HG03175 (cell line): ENCODE measurements at regions not wholly inside any gene's neighbourhood (a gene's known extent, or its start where the extent isn't known, plus 50 kb on each side); places are given as distances from the start of the nearest gene placed in this dataset.

Source experiments
- ATAC-seq: cut with Tn5 transposase; IDR thresholded peaks from one replicate; pipeline ENCODE4 v1.9.1; 2021; ENCODE audit warnings: mild to moderate bottlenecking, moderate library complexity; ENCODE audit not compliant: unreplicated experiment

DNA sequence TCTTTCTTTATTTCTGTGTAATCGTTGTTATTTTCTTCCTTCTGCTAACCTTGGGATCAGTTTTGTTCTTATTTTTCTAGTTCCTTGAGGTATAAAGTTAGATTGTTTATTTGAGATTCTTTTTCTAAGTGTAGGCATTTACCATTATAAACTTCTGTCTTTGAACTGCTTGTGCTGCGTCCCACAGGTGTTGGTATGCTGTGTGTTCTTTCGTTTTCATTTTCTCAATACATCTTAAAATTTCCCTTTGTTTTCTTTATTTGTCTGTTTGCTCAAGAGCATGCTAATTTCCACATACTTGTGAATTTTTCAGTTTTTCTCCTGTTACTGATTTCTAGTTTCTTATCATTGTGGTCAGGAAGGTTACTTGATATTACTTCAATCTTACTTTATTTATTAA lies 873.8 kb upstream of the GCFC2 start:
- no peak for ATAC-seq

DNA sequence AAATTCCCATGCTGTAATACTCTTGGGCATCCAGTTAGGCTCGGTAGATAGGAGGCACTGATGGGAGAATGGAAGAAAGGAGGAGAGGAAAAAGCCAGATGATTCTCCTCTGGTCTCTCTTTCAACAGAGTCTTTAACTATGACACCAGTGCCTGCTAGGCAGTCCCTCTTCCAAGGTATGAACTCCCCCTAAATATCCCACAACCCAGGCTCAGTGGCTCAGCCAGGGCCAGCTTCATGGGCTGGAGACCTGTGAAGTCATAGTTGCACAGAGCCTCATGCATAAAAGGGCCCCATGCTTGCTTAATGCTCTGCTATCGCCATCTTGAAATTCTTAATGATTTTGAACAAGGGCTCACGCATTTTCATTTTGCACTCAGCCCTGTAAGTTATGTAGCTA lies 869.2 kb upstream of the GCFC2 start:
- no peak for ATAC-seq

DNA sequence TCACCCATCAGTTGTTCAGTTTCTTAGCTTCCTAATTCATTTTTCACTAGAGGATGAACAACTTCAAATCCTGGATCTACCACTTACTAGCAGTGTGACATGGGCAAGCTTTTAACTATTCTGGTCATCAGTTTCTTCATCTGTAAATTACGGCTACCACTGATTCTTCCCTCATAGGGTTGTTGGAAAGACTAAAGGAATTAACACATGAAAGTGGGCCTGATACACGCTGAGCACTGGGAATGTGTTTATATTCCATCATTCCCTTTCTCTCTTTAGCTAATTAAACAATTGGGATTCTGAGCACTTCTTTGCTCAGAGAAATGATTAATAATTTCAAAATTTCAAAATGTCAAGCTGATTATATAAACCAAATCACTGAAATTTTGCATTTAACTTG lies 862.3 kb upstream of the GCFC2 start:
- ATAC-seq = no peak

DNA sequence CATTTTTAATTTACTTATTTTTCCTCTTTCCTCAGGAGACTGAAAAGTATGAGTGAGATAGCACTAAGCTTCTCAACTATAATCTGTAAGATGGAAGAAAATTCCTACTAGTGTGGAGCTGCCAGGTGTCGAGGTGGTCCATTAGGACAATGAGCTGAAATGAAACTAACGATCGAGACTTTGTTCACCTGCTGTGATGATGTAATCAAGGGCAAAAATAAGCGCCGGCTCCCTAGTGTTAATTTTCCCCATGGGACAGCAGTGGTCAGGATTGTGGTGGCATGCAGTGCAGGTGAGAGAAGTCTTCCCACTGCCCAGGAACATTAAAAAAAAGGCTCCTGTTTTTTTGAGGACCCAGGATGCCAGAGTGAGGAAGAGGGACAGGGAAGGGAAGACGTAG lies 859.1 kb upstream of the GCFC2 start:
- no peak for ATAC-seq

DNA sequence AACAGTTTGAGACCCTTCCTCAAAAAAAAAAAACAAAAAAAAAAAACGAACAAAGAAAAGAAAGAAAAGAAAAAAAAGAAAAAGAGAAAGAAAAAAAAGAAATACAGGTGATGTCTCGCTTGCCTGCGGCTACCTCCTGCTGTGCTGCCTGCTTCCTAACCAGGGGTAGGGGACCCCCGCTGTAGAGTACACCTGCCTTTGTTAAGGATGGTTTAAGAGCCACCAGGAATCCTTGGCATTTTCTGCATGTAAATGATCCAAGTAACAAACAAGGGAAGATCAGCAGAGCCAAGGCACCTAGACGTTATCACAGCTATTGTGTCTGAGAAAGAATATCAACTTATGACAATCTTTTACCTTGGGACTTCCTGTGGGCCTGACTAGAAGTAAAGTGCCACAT lies 856.8 kb upstream of the GCFC2 start:
- ATAC-seq = no peak

DNA sequence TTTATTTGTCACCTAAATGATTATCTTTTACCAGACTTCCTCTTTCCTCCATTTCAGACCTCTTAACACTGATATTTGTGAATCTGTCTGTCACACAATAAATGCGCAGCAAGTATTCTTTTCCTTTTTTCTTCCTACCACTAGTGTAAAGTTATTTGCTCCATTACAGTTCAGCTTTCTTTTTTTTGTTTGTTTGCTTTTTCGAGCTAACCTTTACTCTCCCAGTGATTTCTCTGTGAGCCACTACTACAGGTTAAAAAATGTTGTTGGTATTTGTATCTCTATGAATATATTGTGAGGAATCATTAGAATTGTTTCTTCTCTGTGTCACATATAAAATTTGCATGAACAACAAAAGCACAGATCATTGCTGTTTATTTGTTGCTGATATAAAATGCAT lies 854.0 kb upstream of the GCFC2 start:
- no peak for ATAC-seq

DNA sequence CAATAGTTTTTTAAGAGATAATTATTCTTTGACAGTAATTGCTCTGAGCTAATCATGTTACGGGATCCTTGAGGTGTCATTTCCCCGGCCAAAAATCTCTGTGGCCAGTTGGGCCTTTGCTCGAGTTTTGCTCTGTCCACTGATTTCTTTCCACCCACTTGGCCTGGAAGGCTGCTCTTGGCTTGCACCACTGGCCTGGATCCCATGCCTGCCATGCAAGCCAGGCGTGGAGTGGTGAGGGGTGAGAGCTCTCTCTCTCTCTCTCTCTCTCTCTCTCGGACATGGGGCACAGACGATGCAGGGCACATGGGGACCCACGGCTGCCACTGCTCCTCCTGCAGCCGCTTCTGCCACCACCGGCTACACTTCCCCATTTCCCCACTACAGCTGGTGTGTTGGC lies 853.0 kb upstream of the GCFC2 start:
- ATAC-seq = no peak

DNA sequence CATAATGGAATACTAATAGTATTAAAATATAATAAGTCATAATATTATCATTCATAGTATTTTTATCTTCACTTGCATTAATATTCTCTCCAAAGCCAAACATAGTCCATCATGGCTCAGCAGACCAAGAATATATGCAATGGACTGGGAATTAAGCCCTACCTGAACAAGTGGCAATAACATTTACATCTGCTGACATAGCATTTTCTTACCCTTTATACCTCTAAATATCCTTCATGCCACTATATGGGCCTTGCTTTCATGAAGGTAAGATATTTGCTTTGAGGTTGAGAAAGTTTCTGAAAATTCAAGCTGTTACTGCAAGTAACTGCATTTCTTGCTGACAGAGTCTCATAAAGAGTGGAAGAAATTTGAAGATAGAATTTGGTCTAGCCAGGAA lies 847.4 kb upstream of the GCFC2 start:
- ATAC-seq = no peak

DNA sequence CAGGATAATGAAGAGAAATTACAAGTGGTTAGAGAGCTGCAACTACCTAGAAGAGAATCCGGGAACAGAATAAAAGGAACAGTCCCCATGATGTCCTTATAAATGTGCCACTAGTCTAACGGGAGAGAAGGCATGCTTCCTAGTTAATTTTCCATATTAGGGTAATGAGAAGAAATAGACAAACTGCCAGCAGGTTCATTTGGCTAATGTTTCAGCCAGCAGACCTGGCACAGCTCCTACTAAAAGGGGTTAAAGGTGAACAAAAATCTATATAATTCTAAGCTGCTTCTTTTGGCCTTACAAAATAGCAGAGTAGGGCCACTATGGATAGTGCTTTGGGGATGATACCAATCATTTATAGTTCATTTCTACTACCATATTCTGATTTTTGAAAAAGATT lies 845.3 kb upstream of the GCFC2 start:
- ATAC-seq = no peak

DNA sequence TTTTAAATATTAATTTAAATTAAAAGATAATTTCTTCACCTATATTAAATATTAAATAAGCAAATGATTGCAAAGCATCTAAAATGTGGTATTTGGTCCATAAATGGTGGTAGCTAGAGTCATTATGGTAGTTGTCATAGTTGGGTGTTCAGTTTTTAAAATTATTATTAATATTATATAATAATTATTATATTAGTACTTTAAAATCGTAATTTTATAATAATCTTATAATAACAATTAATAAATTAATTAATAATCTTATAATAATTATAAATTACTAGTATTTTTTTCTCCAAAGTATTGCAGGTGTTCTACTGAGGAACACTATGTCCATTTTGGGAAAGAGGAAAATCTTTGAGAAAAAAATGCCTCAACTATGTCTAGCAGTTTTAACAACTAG lies 835.5 kb upstream of the GCFC2 start:
- ATAC-seq = no peak

DNA sequence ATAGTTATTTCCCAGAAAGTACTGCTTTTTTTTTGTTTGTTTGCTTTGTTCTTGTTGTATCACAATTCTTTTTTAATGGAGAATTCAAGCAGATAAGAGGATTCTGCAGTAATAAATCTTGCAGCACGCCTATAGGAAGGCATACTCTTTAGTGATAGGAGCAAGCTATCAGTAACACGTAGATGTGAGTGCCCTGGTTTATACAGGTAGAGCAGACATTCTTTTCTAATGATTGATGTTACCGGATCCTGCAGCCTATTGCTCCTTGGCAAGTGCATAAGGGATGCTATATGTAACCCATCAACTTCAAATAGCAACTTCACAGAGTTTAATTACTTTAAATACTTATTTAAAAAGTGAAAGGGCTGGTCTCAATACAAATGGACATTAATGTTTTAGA lies 834.2 kb upstream of the GCFC2 start:
- no peak for ATAC-seq

DNA sequence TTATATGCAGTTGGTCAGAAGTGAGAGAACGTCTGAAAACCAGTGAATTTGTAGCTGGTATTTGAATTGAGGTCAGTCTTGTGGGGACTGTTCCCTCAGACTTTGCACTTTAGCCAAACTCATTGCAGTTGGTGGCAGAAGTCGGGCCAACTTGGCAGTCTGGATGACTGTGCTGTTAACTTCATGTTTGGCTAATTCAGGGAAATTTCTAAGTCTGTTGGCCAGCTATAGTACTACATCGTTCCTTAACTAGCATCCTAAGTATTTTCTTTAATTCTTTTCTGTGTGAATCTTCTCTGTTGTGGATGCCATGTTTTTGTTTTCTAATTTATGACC lies 806.8 kb upstream of the GCFC2 start:
- no peak for ATAC-seq

DNA sequence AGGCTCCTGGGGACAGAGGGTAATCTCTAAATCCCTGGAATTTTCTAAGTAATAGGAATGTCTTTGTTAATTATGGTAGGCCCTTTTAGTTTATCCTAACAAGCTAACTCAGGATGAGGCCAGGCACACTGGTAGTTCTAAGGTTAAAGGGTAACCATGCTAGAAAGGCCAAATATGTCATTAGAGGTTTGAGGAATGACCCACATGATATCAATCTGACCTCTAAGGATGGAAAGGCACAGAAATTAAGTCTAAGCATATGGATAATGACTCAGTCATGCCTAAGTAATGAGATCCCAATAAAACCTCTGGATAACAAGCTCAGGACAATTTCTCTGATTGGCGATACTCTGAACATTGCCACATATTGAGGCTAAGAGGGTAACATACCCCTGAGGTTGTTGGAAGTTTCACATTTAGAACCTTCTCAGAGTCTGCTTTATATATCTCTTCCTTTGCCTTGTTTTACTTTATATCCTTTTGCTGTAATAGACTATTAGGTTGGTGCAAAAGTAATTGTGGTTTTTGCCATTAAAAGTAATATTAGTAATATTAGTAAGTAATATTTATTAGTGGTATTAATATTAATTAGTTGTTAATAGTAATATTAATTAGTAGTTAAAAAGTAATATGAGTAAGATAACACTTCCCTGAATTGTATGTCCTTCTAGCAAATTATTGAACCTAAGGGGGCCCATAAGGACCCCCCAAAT lies 806.3 kb upstream of the GCFC2 start:
- ATAC-seq = no peak

DNA sequence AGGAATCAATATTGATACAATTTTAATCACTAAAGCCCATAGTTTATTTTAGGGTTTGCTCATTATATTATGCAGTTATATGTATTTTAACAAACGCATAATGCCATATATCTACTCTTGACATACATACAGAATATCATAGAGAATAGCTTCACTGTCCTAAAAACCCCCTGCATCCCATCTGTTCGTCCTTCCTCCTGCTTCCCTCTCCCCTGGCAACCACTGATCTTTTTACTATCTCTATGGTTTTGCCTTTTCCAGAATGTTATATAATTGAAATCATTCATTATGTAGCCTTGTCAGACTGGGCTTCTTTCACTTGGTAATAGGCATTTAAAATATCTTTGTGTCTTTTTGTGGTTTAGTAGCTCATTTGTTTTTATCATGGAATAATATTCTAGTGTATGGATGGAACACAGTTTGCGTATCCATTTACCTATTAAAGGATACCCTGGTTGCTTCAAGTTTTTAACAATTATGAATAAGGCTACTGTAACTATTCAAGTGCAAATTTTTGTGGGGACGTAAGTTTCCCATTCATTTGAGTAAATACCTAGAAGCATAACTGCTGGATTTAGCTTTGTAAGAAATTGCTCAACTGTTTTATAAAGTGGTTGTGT lies 801.6 kb upstream of the GCFC2 start:
- ATAC-seq = no peak

DNA sequence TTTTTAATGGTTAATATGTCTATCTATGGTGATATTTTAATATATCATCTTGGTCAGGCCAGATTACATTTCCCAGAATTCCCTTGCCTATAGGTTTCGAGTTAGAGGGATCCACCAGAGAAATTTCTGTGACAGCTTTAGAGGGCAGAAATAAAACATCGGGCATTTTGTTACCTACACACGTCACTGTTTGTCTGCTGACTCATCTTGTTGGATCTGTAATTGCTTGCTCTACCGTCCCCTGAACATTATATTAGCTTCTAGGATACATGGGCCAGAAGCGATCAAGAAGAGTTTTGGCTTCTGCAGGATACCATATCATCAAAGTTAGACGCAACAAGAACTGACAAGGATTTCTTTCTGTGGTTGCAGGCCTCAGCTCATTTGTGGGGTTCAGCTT lies 795.8 kb upstream of the GCFC2 start:
- no peak for ATAC-seq

DNA sequence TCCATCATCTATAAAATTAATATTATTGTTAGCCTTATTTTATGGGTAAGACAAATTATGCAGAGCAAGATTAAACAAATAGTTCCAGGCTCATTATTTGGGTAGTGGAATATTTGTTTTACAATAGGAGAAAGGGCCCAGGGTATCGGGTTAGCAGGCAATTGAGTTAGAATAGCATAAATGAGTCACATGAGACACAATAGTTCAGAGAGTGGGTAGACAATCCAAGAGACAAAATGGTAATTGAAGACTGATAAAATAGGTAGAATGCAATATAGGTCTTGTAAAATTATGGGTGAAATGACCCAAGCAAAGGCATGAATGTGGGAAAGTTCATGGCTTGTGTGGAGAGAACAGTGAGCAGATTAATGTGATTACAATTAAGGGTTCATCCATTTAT lies 790.9 kb upstream of the GCFC2 start:
- no peak for ATAC-seq

DNA sequence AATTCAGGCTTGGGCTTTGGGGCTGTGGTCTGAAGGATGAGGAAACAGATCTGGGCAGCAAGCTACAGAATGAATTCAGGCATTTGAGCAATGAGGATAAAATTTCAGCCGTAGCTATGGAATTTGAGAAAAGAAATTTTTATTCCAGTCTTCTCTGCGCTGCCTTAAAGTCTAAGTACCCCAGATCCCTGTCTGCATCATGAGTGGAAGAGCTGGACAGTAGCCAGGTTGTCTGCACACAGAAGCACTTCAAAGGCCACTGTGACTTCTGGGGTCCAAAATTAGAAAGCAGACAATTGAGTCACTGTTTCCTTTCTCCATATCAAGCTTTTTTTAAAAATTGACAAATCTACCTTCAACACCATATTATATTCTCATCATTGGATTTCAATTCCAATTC lies 787.6 kb upstream of the GCFC2 start:
- no peak for ATAC-seq

DNA sequence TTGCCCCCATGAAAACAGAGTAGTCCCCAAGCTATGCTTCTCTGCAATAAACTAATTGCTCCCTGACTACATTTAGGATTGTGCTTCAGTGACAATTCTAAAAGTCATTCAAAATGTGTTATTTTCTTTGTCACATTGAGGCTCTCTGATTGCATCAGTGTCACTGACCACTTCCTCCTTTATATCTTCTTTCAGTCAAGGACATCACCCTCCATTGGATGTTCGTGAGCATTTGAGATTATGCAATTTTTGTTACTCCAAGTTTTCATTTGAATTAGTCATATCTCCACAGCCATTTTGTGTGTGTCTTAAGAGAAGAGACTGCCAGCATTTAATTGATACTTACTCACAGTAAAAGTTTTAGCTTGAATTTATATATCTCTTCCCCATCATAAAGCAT lies 780.8 kb upstream of the GCFC2 start:
- ATAC-seq = no peak

DNA sequence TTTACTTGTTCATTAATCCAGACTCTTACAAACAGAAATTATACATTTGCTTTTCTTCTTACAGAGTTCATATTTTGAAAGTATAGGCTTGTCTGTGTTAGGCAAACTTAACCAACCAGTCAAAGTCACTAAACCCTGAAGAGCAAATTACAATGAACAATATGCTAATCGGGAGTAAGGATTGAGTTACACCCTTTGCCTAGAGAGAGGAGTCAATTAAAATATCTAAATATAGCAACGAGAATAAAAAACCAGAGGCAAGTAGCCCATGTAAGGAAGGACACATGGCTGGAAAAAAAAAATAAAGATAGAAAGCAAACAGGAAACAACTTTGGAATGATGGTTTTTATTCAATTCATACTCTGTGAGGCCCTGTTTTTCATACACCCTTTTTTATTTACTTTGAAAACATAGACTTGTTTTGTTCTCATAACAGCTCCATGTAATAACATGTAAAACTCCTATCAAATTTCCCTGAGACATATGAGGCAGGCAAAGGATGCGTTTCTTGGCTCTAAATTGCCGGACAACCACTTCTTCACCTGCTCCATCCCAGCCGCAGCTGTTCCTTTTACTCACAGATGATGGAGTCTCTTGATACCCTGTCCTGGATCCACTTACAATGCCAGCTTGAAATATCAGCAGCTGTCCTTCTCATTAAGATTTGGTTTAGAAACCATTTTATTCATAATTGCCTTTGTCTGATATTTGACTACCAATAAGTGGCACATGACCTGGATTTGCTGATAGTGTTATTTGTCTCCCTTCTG lies 767.7 kb upstream of the GCFC2 start:
- ATAC-seq = no peak

DNA sequence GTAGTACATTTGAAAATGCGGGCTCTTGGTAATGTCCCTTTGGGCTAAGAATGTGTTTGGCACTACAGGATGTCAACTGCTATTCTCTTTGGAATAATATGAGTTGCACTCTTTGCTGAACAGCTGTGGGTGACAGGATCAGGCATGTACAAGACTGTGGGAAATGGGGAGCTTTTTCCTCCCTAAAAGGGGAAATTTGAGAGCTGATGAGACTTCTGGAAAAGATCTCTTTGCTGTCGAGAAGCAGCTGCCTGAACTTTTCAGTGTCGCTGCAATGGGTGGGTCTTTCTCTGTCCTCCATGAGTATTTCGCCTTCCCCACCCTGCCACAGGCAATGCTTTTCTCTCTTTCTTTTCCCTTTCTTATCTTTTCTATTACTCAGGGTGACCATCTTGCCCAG lies 762.2 kb upstream of the GCFC2 start:
- ATAC-seq = no peak

DNA sequence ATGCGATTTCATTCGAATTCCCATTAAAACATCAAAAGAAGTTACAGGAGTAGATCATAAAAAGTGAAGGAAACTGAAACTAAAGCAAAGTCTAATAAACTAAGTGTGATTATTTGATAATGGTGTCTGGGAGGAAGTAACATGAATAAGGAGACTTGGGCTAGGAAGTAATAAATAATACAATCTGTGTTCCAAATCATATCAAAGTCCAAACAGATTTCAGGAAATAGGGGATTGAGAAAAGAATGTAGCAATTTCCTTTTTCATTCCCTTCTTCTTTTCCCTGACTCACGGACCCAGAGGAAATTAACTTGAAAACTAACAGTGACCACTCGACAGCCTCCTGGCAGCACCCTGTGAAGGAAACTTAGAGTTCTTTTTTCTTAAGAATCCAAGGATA lies 758.4 kb upstream of the GCFC2 start:
- no peak for ATAC-seq

DNA sequence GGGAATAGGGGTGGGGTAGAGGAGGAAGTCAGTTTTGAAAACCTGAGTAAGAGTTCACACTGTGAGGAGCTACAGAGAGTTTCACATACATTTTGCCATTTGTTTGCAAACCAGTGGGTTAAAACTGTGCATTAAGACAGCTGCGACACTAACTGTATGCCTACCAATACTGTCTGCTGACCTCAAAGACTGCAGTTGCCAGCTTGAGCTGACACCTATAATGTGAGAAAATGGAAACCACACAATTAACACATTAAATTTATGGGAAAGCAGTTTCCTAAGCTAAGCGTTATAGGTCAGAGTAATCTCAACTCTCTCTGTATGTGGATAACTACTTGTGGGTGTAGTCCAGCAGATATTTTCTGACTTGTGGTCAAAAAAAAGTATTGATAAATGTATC lies 756.6 kb upstream of the GCFC2 start:
- ATAC-seq = no peak

DNA sequence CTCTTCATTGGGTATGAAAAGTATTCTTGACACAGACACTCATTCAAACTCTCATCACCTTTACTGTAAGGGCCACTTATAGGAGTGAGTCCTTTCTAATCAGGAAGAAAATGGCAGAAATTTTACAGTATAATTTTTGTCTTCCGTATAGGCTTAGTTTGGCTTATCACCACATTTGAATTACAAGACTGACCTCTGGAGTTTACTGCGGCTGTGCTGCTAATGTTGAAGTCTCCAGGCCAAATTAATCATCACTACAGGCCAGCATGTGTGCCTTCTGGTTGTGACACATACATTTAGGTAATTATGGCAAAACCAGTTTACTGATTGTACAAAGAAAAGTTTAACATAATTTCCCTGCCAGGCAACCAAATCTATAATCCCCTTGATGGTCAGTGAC lies 753.6 kb upstream of the GCFC2 start:
- no peak for ATAC-seq
